ENCODE measurements at regions not wholly inside any gene's neighbourhood (a gene's known extent, or its start where the extent isn't known, plus 50 kb on each side); places are given as distances from the start of the nearest gene placed in this dataset.

DNA sequence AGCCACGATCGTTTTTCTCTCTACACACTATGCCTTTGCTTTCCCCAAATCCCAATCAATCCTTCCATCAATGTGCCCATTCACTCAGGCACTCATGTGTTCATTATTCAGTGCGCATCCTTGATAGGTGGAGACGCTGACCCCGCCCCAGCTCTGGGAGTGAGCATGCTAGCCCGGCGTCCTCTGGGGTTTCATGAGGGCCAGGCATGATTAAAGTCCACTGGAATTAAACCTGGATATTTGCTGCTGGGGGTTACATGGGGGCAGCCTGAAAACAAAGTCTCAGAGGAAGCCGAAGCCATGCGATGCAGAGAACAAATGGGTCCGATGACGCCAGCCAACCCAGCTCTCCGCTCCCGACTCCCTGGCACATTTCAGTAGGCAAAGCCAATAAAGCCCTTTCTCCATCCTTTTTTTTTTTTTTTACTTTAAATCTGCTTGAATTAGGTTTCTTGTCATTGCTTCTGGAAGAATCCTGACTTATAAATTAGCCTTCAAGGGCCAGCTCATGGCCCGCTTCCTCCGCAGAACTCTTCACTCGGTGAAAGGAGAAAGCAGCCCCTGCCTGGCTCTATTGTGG lies 316.4 kb upstream of the ID2 start:
- Histone ChIP-seq H3K9me2 (replicated peaks; ENCODE audit: control insufficient read depth, low read length) (no peaks in the 10 kb centered on the region), H3K79me2 (ENCODE audit: control insufficient read depth, low read length) (no peaks in the 10 kb centered on the region), H3K27me3 (ENCODE audit: control insufficient read depth, low read length) (no peaks in the 10 kb centered on the region), H3K36me3 (ENCODE audit: control insufficient read depth, low read length) (no peaks in the 10 kb centered on the region), H3K9me3 (ENCODE audit: control insufficient read depth, insufficient read depth, low read length) (no peaks in the 10 kb centered on the region), H3K4me2 (ENCODE audit: low read length) (no peak overlapping the region), H3K27ac (ENCODE audit: low read depth, low read length) (no peak overlapping the region), H3K4me1 (ENCODE audit: control insufficient read depth, low read length) (peaks cover 3% of the 10 kb centered on the region), H4K20me1 (ENCODE audit: control insufficient read depth, insufficient read depth, low read depth, low read length) (no peaks in the 10 kb centered on the region), H3F3A (ENCODE audit: control insufficient read depth, insufficient read depth) (no peaks in the 10 kb centered on the region), H3K4me3 (ENCODE audit: low read length) (no peak overlapping the region)
- no peak for TF ChIP-seq CTCF (IDR thresholded peaks at IDR 0.05; ENCODE audit: low read depth, low read length, poor library complexity, severe bottlenecking)
- TF ChIP-seq EZH2phosphoT487 (IDR thresholded peaks at IDR 0.05; ENCODE audit: borderline replicate concordance, low read length): no peak

GRCh38 chr2:8367833-8368232 lies 314.0 kb upstream of the ID2 start:
- H3K36me3 ChIP-seq (ENCODE audit: control insufficient read depth, low read length): no peaks in the 10 kb centered on the region
- no peak overlapping the region for H3K27ac ChIP-seq (ENCODE audit: low read depth, low read length)
- H3K27me3 ChIP-seq (ENCODE audit: control insufficient read depth, low read length): no peaks in the 10 kb centered on the region
- H4K20me1 ChIP-seq (ENCODE audit: control insufficient read depth, insufficient read depth, low read depth, low read length): no peaks in the 10 kb centered on the region
- no peak for TF ChIP-seq EZH2phosphoT487 (IDR thresholded peaks at IDR 0.05; ENCODE audit: borderline replicate concordance, low read length)
- no peak for TF ChIP-seq CTCF (IDR thresholded peaks at IDR 0.05; ENCODE audit: low read depth, low read length, poor library complexity, severe bottlenecking)
- H3K9me3 ChIP-seq (ENCODE audit: control insufficient read depth, insufficient read depth, low read length): no peaks in the 10 kb centered on the region
- H3K4me3 ChIP-seq (ENCODE audit: low read length): no peak overlapping the region
- H3F3A ChIP-seq (ENCODE audit: control insufficient read depth, insufficient read depth): no peaks in the 10 kb centered on the region
- H3K4me2 ChIP-seq (ENCODE audit: low read length): no peak overlapping the region
- H3K79me2 ChIP-seq (ENCODE audit: control insufficient read depth, low read length): no peaks in the 10 kb centered on the region
- H3K9me2 ChIP-seq (replicated peaks; ENCODE audit: control insufficient read depth, low read length): no peaks in the 10 kb centered on the region
- H3K4me1 ChIP-seq (ENCODE audit: control insufficient read depth, low read length): peaks cover 7% of the 10 kb centered on the region

- Histone ChIP-seq H3K27ac (ENCODE audit: low read depth, low read length) (no peak overlapping the region), H3F3A (ENCODE audit: control insufficient read depth, insufficient read depth) (no peaks in the 10 kb centered on the region), H3K4me3 (ENCODE audit: low read length) (no peak overlapping the region), H3K9me3 (ENCODE audit: control insufficient read depth, insufficient read depth, low read length) (no peaks in the 10 kb centered on the region), H3K79me2 (ENCODE audit: control insufficient read depth, low read length) (no peaks in the 10 kb centered on the region), H3K9me2 (replicated peaks; ENCODE audit: control insufficient read depth, low read length) (no peaks in the 10 kb centered on the region), H3K4me2 (ENCODE audit: low read length) (no peak overlapping the region), H3K4me1 (ENCODE audit: control insufficient read depth, low read length) (peaks cover 7% of the 10 kb centered on the region), H3K36me3 (ENCODE audit: control insufficient read depth, low read length) (no peaks in the 10 kb centered on the region), H4K20me1 (ENCODE audit: control insufficient read depth, insufficient read depth, low read depth, low read length) (no peaks in the 10 kb centered on the region), H3K27me3 (ENCODE audit: control insufficient read depth, low read length) (no peaks in the 10 kb centered on the region)
- TF ChIP-seq CTCF (IDR thresholded peaks at IDR 0.05; ENCODE audit: low read depth, low read length, poor library complexity, severe bottlenecking) (no peak), EZH2phosphoT487 (IDR thresholded peaks at IDR 0.05; ENCODE audit: borderline replicate concordance, low read length) (no peak)
Observed at GRCh38 chr2:8368463-8368862, 313.4 kb upstream of the ID2 start.

All from DOHH2 (cell line).